Upper lobe of right lung (tissue), 1 donor: ENCODE measurements at regions not wholly inside any gene's neighbourhood (a gene's known extent, or its start where the extent isn't known, plus 50 kb on each side); places are given as distances from the start of the nearest gene placed in this dataset.

ENCODE experiments used
- ATAC-seq: fragments of 200-7000 bp; cut with Tn5 transposase; one replicate; pipeline ENCODE4 v1.9.1; 2020; ENCODE audit warnings: mild to moderate bottlenecking, moderate library complexity
- DNase-seq: peaks from one replicate; pipeline ENCODE4 v3.0.0-alpha.2; 2020
- H3K27ac ChIP-seq: fragments of 200-600 bp; one replicate; pipeline ENCODE4 v1.8.0; 2022
- H3K27me3 ChIP-seq: fragments of 200-600 bp; one replicate; pipeline ENCODE4 v1.8.0; 2022; ENCODE audit warnings: mild to moderate bottlenecking
- H3K36me3 ChIP-seq: fragments of 200-600 bp; one replicate; pipeline ENCODE4 v1.8.0; 2022
- H3K4me1 ChIP-seq: fragments of 200-600 bp; one replicate; pipeline ENCODE4 v1.8.0; 2022
- H3K4me3 ChIP-seq: fragments of 200-600 bp; one replicate; pipeline ENCODE4 v1.8.0; 2022; ENCODE audit warnings: mild to moderate bottlenecking
- H3K9me3 ChIP-seq: fragments of 200-600 bp; one replicate; pipeline ENCODE4 v1.8.0; 2022
- intact Hi-C: fragments of 100-400 bp; cut with DNase I; formaldehyde crosslinking; loops from one replicate; pipeline ENCODE4 v1.11.0; 2022
- TF ChIP-seq, protein P1 (sequence below): fragments of 200-600 bp; IDR thresholded peaks from one replicate; pipeline ENCODE4 v1.8.0; 2022; ENCODE audit warnings: antibody characterized with exemption
- donor health status: DM: no; HTN: yes; CAD: no; lungs with severe emphysema.

DNA sequence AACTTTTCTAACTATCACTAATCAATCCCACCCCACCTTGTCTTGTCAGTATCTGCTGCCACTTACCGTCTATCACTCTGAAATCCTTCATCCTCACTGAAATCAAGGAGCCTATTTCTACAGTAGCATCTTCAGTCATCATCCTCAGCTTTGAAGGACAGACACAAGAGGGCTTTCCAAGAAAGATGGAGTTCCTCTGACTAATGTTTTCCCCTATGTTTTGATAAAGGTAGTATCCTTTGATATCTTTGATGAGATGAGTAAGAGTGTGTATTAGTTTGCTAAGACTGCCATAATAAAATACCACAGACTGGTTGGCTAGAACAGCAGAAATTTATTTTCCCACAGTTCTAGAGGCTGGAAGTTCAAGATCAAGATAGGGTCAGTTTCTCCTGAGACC, 101.8 kb upstream of the VAV3 start:
- no peak overlapping the region for H3K4me3 ChIP-seq
- TF ChIP-seq, protein P1, sequence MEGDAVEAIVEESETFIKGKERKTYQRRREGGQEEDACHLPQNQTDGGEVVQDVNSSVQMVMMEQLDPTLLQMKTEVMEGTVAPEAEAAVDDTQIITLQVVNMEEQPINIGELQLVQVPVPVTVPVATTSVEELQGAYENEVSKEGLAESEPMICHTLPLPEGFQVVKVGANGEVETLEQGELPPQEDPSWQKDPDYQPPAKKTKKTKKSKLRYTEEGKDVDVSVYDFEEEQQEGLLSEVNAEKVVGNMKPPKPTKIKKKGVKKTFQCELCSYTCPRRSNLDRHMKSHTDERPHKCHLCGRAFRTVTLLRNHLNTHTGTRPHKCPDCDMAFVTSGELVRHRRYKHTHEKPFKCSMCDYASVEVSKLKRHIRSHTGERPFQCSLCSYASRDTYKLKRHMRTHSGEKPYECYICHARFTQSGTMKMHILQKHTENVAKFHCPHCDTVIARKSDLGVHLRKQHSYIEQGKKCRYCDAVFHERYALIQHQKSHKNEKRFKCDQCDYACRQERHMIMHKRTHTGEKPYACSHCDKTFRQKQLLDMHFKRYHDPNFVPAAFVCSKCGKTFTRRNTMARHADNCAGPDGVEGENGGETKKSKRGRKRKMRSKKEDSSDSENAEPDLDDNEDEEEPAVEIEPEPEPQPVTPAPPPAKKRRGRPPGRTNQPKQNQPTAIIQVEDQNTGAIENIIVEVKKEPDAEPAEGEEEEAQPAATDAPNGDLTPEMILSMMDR, result no peak
- no peak overlapping the region for H3K27ac ChIP-seq
- H3K9me3 ChIP-seq, result no peaks in the 10 kb centered on the region
- ATAC-seq (no peak), DNase-seq (no peak)
- H3K4me1 ChIP-seq, result peaks cover 3% of the 10 kb centered on the region
- intact Hi-C loops, result no loop called here
- H3K27me3 ChIP-seq, result no peaks in the 10 kb centered on the region
- no peaks in the 10 kb centered on the region for H3K36me3 ChIP-seq

- TF ChIP-seq, protein P1, result no peak
- Histone ChIP-seq H3K9me3 (no peaks in the 10 kb centered on the region), H3K4me1 (peaks cover 3% of the 10 kb centered on the region), H3K27me3 (no peaks in the 10 kb centered on the region), H3K36me3 (no peaks in the 10 kb centered on the region), H3K4me3 (no peak overlapping the region), H3K27ac (no peak overlapping the region)
- intact Hi-C loops, result no loop called here
- ATAC-seq, result no peak
- no peak for DNase-seq
Observed at GRCh38 chr1:108064255-108064654, 99.3 kb upstream of the VAV3 start.

GRCh38 chr1:108063703-108064102, 98.7 kb upstream of the VAV3 start:
- intact Hi-C loops, result no loop called here
- no peak overlapping the region for H3K4me3 ChIP-seq
- no peaks in the 10 kb centered on the region for H3K9me3 ChIP-seq
- peaks cover 3% of the 10 kb centered on the region for H3K4me1 ChIP-seq
- DNase-seq, result no peak
- H3K27ac ChIP-seq, result no peak overlapping the region
- H3K27me3 ChIP-seq, result no peaks in the 10 kb centered on the region
- peak; percentile 87 for ATAC-seq
- TF ChIP-seq, protein P1, result no peak
- no peaks in the 10 kb centered on the region for H3K36me3 ChIP-seq

- DNase-seq (no peak), ATAC-seq (peak; percentile 61)
- no peaks in the 10 kb centered on the region for H3K36me3 ChIP-seq
- peaks cover 6% of the 10 kb centered on the region for H3K4me1 ChIP-seq
- no peaks in the 10 kb centered on the region for H3K27me3 ChIP-seq
- H3K27ac ChIP-seq, result no peak overlapping the region
- H3K4me3 ChIP-seq, result no peak overlapping the region
- TF ChIP-seq, protein P1, result no peak
- H3K9me3 ChIP-seq, result no peaks in the 10 kb centered on the region
- intact Hi-C loops, result no loop called here
Observed at GRCh38 chr1:108059945-108060344, 95.0 kb upstream of the VAV3 start.

- DNase-seq (no peak), ATAC-seq (peak; percentile 83)
- peaks cover 13% of the 10 kb centered on the region for H3K4me1 ChIP-seq
- TF ChIP-seq, protein P1, result no peak
- H3K27ac ChIP-seq, result no peak overlapping the region
- no peak overlapping the region for H3K4me3 ChIP-seq
- H3K27me3 ChIP-seq, result no peaks in the 10 kb centered on the region
- intact Hi-C loops, result no loop called here
- H3K36me3 ChIP-seq, result no peaks in the 10 kb centered on the region
- no peaks in the 10 kb centered on the region for H3K9me3 ChIP-seq
Observed at GRCh38 chr1:108057541-108057940, 92.6 kb upstream of the VAV3 start.

DNA sequence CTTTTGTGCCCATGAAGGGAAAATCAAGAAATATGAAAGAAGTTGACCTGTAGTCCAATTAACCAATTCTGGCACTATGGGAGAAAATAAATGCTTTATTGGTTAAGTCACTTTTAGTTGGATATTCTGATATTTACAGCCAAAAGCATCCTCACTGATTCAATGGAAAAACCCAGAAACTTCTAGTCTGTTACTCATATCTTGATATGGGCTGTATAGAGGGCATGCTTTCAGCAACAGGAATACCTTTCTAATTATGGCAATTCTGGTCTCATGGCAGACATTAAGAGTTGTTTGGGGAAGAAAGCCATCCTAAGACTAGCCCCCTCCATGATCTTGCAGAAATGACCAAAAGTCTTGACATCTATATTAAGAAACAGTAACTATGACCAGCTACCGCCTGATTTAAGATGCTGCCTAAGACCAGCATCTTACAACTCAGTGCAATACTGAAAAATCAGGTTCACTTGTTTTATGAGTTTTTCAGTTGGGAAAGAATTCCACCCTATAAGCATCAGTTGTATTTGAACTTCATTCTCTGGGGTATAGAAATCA, 91.5 kb upstream of the VAV3 start:
- intact Hi-C loops, result no loop called here
- no peak for DNase-seq
- no peak overlapping the region for H3K4me3 ChIP-seq
- H3K27me3 ChIP-seq, result no peaks in the 10 kb centered on the region
- ATAC-seq, result no peak
- H3K9me3 ChIP-seq, result no peaks in the 10 kb centered on the region
- H3K36me3 ChIP-seq, result no peaks in the 10 kb centered on the region
- peaks cover 24% of the 10 kb centered on the region for H3K4me1 ChIP-seq
- TF ChIP-seq, protein P1, result no peak
- no peak overlapping the region for H3K27ac ChIP-seq
